ENCODE measurements at regions not wholly inside any gene's neighbourhood (a gene's known extent, or its start where the extent isn't known, plus 50 kb on each side); places are given as distances from the start of the nearest gene placed in this dataset.
"Not testable (repeated sequence)": the region's sequence is repeated elsewhere in the genome, so short reads cannot be mapped to it uniquely, and the experiment has no call there.

GRCh38 chr7:15086862-15087261 lies 184.3 kb upstream of the DGKB start:
- no peak for ATAC-seq (replicated peaks)
- H3K27ac Mint-ChIP-seq, result no peak overlapping the region
- H3K27me3 Mint-ChIP-seq, result no peaks in the 10 kb centered on the region
- peaks cover 0 to 5% of the 10 kb centered on the region in 2 donors for H3K9me3 Mint-ChIP-seq
- no peaks in the 10 kb centered on the region for H3K36me3 Mint-ChIP-seq
- H3K4me1 Mint-ChIP-seq, result no peaks in the 10 kb centered on the region
- no peak overlapping the region for H3K4me3 Mint-ChIP-seq
- DNase-seq, result no peak

- no peaks in the 10 kb centered on the region for H3K36me3 Mint-ChIP-seq
- peaks cover 0 to 5% of the 10 kb centered on the region in 2 donors for H3K9me3 Mint-ChIP-seq
- H3K27ac Mint-ChIP-seq, result no peak overlapping the region
- no peaks in the 10 kb centered on the region for H3K27me3 Mint-ChIP-seq
- no peak for ATAC-seq (replicated peaks)
- H3K4me1 Mint-ChIP-seq, result no peaks in the 10 kb centered on the region
- no peak overlapping the region for H3K4me3 Mint-ChIP-seq
- no peak for DNase-seq
These were observed 183.6 kb upstream of the DGKB start for GRCh38 chr7:15086131-15086611.

- DNase-seq (no peak), ATAC-seq (replicated peaks) (no peak)
- Mint-ChIP-seq H3K9me3 (peaks cover 0 to 5% of the 10 kb centered on the region in 2 donors), H3K36me3 (no peaks in the 10 kb centered on the region), H3K4me1 (no peaks in the 10 kb centered on the region), H3K27me3 (no peaks in the 10 kb centered on the region), H3K27ac (no peak overlapping the region), H3K4me3 (no peak overlapping the region)
These were observed 182.8 kb upstream of the DGKB start for GRCh38 chr7:15085366-15085765.

- H3K4me3 Mint-ChIP-seq, result no peak overlapping the region
- H3K27me3 Mint-ChIP-seq, result no peaks in the 10 kb centered on the region
- no peaks in the 10 kb centered on the region for H3K4me1 Mint-ChIP-seq
- no peak for ATAC-seq (replicated peaks)
- no peaks in the 10 kb centered on the region for H3K36me3 Mint-ChIP-seq
- no peak for DNase-seq
- H3K27ac Mint-ChIP-seq, result no peak overlapping the region
- H3K9me3 Mint-ChIP-seq, result no peaks in the 10 kb centered on the region
These were observed 181.8 kb upstream of the DGKB start for GRCh38 chr7:15084368-15084767.

- Mint-ChIP-seq H3K9me3 (peaks cover 0 to 1% of the 10 kb centered on the region in 2 donors), H3K27me3 (no peaks in the 10 kb centered on the region)
These were observed 179.3 kb upstream of the DGKB start for GRCh38 chr7:15081891-15082290.

GRCh38 chr7:15073301-15073700 lies 170.8 kb upstream of the DGKB start:
- no peak for ATAC-seq (replicated peaks)
- H3K9me3 Mint-ChIP-seq, result peaks cover 0 to 3% of the 10 kb centered on the region in 2 donors
- H3K27ac Mint-ChIP-seq, result no peak overlapping the region
- H3K4me1 Mint-ChIP-seq, result no peaks in the 10 kb centered on the region
- no peak for DNase-seq
- H3K27me3 Mint-ChIP-seq, result no peaks in the 10 kb centered on the region
- no peaks in the 10 kb centered on the region for H3K36me3 Mint-ChIP-seq
- H3K4me3 Mint-ChIP-seq, result no peak overlapping the region

More at GRCh38 chr7:15081891-15082290, 179.3 kb upstream of the DGKB start:
- no peak for DNase-seq
- no peak overlapping the region for H3K4me3 Mint-ChIP-seq
- ATAC-seq (replicated peaks), result no peak
- no peak overlapping the region for H3K27ac Mint-ChIP-seq
- H3K36me3 Mint-ChIP-seq, result no peaks in the 10 kb centered on the region
- no peaks in the 10 kb centered on the region for H3K4me1 Mint-ChIP-seq

GRCh38 chr7:15068324-15068723 lies 165.8 kb upstream of the DGKB start:
- Mint-ChIP-seq H3K9me3 (peaks cover 0 to 7% of the 10 kb centered on the region in 2 donors), H3K4me1 (no peaks in the 10 kb centered on the region), H3K4me3 (no peak overlapping the region), H3K27me3 (no peaks in the 10 kb centered on the region), H3K27ac (no peak overlapping the region), H3K36me3 (no peaks in the 10 kb centered on the region)
- DNase-seq, result no peak
- no peak for ATAC-seq (replicated peaks)

- Mint-ChIP-seq H3K4me3 (no peak overlapping the region), H3K27ac (no peak overlapping the region)
These were observed 154.7 kb upstream of the DGKB start for GRCh38 chr7:15057272-15057671.

GRCh38 chr7:15054304-15054703 lies 151.8 kb upstream of the DGKB start:
- not testable (repeated sequence) for H3K4me3 Mint-ChIP-seq; H3K27ac Mint-ChIP-seq; H3K36me3 Mint-ChIP-seq; ATAC-seq (replicated peaks); H3K27me3 Mint-ChIP-seq; H3K4me1 Mint-ChIP-seq; DNase-seq; H3K9me3 Mint-ChIP-seq

More at GRCh38 chr7:15057272-15057671, 154.7 kb upstream of the DGKB start:
- DNase-seq (no peak), ATAC-seq (replicated peaks) (no peak)
- Mint-ChIP-seq H3K9me3 (peaks cover 0 to 2% of the 10 kb centered on the region in 2 donors), H3K4me1 (no peaks in the 10 kb centered on the region), H3K36me3 (no peaks in the 10 kb centered on the region), H3K27me3 (no peaks in the 10 kb centered on the region)

- DNase-seq, result no peak
- ATAC-seq (replicated peaks), result no peak
- H3K36me3 Mint-ChIP-seq, result no peaks in the 10 kb centered on the region
- no peak overlapping the region for H3K27ac Mint-ChIP-seq
- no peaks in the 10 kb centered on the region for H3K27me3 Mint-ChIP-seq
- peaks cover 0 to 2% of the 10 kb centered on the region in 2 donors for H3K9me3 Mint-ChIP-seq
- H3K4me3 Mint-ChIP-seq, result no peak overlapping the region
- H3K4me1 Mint-ChIP-seq, result no peaks in the 10 kb centered on the region
These were observed 146.6 kb upstream of the DGKB start for GRCh38 chr7:15049157-15049556.

- Mint-ChIP-seq H3K4me1 (no peaks in the 10 kb centered on the region), H3K27ac (no peak overlapping the region), H3K27me3 (no peaks in the 10 kb centered on the region), H3K4me3 (no peak overlapping the region), H3K36me3 (no peaks in the 10 kb centered on the region), H3K9me3 (no peaks in the 10 kb centered on the region)
- no peak for DNase-seq
- no peak for ATAC-seq (replicated peaks)
These were observed 144.3 kb upstream of the DGKB start for GRCh38 chr7:15046861-15047260.

GRCh38 chr7:15043931-15044330 lies 141.4 kb upstream of the DGKB start:
- Mint-ChIP-seq H3K9me3 (no peaks in the 10 kb centered on the region), H3K4me1 (no peaks in the 10 kb centered on the region), H3K4me3 (no peak overlapping the region), H3K27me3 (no peaks in the 10 kb centered on the region), H3K27ac (no peak overlapping the region), H3K36me3 (no peaks in the 10 kb centered on the region)
- no peak for DNase-seq
- no peak for ATAC-seq (replicated peaks)

GRCh38 chr7:15042285-15043065 lies 139.9 kb upstream of the DGKB start:
- Mint-ChIP-seq H3K36me3 (no peaks in the 10 kb centered on the region), H3K4me1 (no peaks in the 10 kb centered on the region), H3K9me3 (no peaks in the 10 kb centered on the region), H3K27ac (no peak overlapping the region), H3K4me3 (no peak overlapping the region), H3K27me3 (no peaks in the 10 kb centered on the region)
- ATAC-seq (replicated peaks) (no peak), DNase-seq (no peak)

- Mint-ChIP-seq H3K27me3 (no peaks in the 10 kb centered on the region), H3K36me3 (no peaks in the 10 kb centered on the region), H3K4me1 (no peaks in the 10 kb centered on the region), H3K27ac (no peak overlapping the region), H3K4me3 (no peak overlapping the region), H3K9me3 (no peaks in the 10 kb centered on the region)
- no peak for ATAC-seq (replicated peaks)
- no peak for DNase-seq
These were observed 138.7 kb upstream of the DGKB start for GRCh38 chr7:15041226-15041625.

- Mint-ChIP-seq H3K27me3 (no peaks in the 10 kb centered on the region), H3K27ac (no peak overlapping the region), H3K36me3 (no peaks in the 10 kb centered on the region), H3K9me3 (peaks cover 0 to 3% of the 10 kb centered on the region in 2 donors), H3K4me3 (no peak overlapping the region), H3K4me1 (no peaks in the 10 kb centered on the region)
- DNase-seq (no peak), ATAC-seq (replicated peaks) (no peak)
These were observed 133.3 kb upstream of the DGKB start for GRCh38 chr7:15035814-15036213.

Measured in stimulated activated naive B cell treated with anti-CD40 and anti-IgM and Interleukin-4, amounts not matched to agents 10 μg/mL and 1 μg/mL and 100 μg/mL, for 72 hours (primary cell).